ENCODE measurements at regions not wholly inside any gene's neighbourhood (a gene's known extent, or its start where the extent isn't known, plus 50 kb on each side); places are given as distances from the start of the nearest gene placed in this dataset.

DNA sequence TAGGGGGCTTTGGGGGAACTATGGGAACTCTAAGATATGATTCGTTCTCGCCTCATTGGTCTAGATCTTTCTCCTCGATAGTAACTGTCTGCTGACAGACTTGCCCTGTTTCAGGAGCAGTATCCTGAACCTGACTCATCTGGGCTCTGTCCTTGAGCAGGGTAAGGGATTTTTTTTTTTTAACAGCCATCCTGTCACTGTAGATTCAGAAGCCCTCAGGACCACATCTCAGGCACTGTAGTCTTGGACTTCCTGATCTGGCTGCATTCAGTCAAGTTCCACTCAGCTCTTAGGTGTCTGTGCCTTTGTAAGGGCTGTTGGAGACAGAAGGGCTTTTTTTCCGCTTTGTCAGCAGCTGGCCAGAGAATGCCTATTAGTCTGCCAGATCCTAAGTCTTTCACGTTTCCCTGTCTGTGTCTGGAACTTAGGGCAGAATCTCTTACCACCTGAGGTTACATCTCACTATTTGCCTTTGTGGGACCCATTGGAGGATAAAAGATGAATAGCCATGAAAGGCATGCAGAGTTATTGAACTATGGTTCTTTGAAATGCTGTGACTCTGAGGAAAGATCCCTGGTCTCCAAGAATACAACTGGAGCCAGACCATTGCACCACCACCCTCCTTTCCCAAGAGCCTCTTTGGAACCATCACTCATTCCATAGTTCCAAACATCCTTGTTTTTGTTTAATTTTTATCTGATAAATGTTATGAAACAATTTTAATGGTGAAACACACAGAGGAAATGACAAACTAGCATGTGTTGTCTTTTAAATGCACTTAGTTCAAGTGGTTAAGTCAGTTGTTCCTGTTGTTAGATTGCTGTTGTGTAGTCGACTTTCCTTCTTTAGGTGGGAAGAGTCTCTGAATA, 49.7 kb upstream of the MACF1 start:
- no peak overlapping the region for H3K4me3 ChIP-seq (ENCODE audit: low read depth, low read length)
- TF ChIP-seq, protein P1, sequence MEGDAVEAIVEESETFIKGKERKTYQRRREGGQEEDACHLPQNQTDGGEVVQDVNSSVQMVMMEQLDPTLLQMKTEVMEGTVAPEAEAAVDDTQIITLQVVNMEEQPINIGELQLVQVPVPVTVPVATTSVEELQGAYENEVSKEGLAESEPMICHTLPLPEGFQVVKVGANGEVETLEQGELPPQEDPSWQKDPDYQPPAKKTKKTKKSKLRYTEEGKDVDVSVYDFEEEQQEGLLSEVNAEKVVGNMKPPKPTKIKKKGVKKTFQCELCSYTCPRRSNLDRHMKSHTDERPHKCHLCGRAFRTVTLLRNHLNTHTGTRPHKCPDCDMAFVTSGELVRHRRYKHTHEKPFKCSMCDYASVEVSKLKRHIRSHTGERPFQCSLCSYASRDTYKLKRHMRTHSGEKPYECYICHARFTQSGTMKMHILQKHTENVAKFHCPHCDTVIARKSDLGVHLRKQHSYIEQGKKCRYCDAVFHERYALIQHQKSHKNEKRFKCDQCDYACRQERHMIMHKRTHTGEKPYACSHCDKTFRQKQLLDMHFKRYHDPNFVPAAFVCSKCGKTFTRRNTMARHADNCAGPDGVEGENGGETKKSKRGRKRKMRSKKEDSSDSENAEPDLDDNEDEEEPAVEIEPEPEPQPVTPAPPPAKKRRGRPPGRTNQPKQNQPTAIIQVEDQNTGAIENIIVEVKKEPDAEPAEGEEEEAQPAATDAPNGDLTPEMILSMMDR (IDR thresholded peaks at IDR 0.05; ENCODE audit: borderline replicate concordance, insufficient read depth, low read depth, low read length): no peak

Data from GM12875 (cell line).